Hepatocyte (in vitro differentiated cells): ENCODE measurements at regions not wholly inside any gene's neighbourhood (a gene's known extent, or its start where the extent isn't known, plus 50 kb on each side); places are given as distances from the start of the nearest gene placed in this dataset.
"Not testable (repeated sequence)": the region's sequence is repeated elsewhere in the genome, so short reads cannot be mapped to it uniquely, and the experiment has no call there.

ENCODE experiments used
- DNase-seq: peaks from one replicate; pipeline ENCODE4 v3.0.0-alpha.2; 2016; ENCODE audit warnings: low spot score
- H2AFZ ChIP-seq: fragments of 200-600 bp; sonication (generic); 2 replicates; pipeline ENCODE4 v1.6.0; 2016; ENCODE audit warnings: antibody characterized with exemption, mild to moderate bottlenecking
- H3K27ac ChIP-seq: fragments of 200-600 bp; sonication (generic); 2 replicates; pipeline ENCODE4 v1.5.1; 2016; ENCODE audit warnings: mild to moderate bottlenecking
- H3K27me3 ChIP-seq: fragments of 200-600 bp; sonication (generic); 2 replicates; pipeline ENCODE4 v1.6.1; 2016
- H3K36me3 ChIP-seq: fragments of 200-600 bp; sonication (generic); replicated peaks from 2 replicates; pipeline ENCODE4 v1.5.1; 2016; ENCODE audit warnings: low read depth; ENCODE audit not compliant: insufficient read depth
- H3K4me1 ChIP-seq: fragments of 200-600 bp; sonication (generic); 2 replicates; pipeline ENCODE4 v1.5.1; 2016; ENCODE audit warnings: mild to moderate bottlenecking, moderate library complexity; ENCODE audit not compliant: insufficient read depth
- H3K4me2 ChIP-seq: fragments of 200-600 bp; sonication (generic); 2 replicates; pipeline ENCODE4 v1.6.0; 2016
- H3K4me3 ChIP-seq: fragments of 200-600 bp; sonication (generic); 2 replicates; pipeline ENCODE4 v1.5.1; 2016; ENCODE audit warnings: mild to moderate bottlenecking
- H3K79me2 ChIP-seq: fragments of 200-600 bp; sonication (generic); 2 replicates; pipeline ENCODE4 v1.6.0; 2017; ENCODE audit warnings: mild to moderate bottlenecking
- H3K9me2 ChIP-seq: fragments of 200-600 bp; sonication (generic); replicated peaks from 2 replicates; pipeline ENCODE4 v1.6.0; 2017; ENCODE audit warnings: mild to moderate bottlenecking; ENCODE audit not compliant: insufficient read depth
- H3K9me3 ChIP-seq: fragments of 200-600 bp; sonication (generic); 2 replicates; pipeline ENCODE4 v1.5.1; 2016; ENCODE audit warnings: low read depth, mild to moderate bottlenecking
- H4K20me1 ChIP-seq: fragments of 200-600 bp; sonication (generic); 2 replicates; pipeline ENCODE4 v1.6.0; 2016; ENCODE audit warnings: mild to moderate bottlenecking; ENCODE audit not compliant: insufficient read depth, poor library complexity, severe bottlenecking
- EZH2 ChIP-seq: fragments of 200-600 bp; sonication (generic); IDR thresholded peaks from 2 replicates; pipeline ENCODE4 v1.6.1; 2016; ENCODE audit warnings: antibody characterized with exemption, mild to moderate bottlenecking, borderline replicate concordance
- EZH2phosphoT487 ChIP-seq: fragments of 200-600 bp; sonication (generic); IDR thresholded peaks from one replicate; pipeline ENCODE4 v1.6.1; 2018; ENCODE audit warnings: antibody characterized with exemption, mild to moderate bottlenecking, low read depth, moderate library complexity; ENCODE audit not compliant: unreplicated experiment, severe bottlenecking
- WGBS: methylation state at CpG from one replicate; pipeline ENCODE4 v1.1.6; 2016; ENCODE audit warnings: low lambda C conversion rate; ENCODE audit errors: missing lambda C conversion rate; 5-methylcytosine and 5-hydroxymethylcytosine counted together
- TF ChIP-seq, protein P1 (sequence below): fragments of 200-600 bp; sonication (generic); IDR thresholded peaks from 2 replicates; pipeline ENCODE4 v1.5.1; 2016; ENCODE audit warnings: antibody characterized with exemption, mild to moderate bottlenecking; ENCODE audit not compliant: poor library complexity

DNA sequence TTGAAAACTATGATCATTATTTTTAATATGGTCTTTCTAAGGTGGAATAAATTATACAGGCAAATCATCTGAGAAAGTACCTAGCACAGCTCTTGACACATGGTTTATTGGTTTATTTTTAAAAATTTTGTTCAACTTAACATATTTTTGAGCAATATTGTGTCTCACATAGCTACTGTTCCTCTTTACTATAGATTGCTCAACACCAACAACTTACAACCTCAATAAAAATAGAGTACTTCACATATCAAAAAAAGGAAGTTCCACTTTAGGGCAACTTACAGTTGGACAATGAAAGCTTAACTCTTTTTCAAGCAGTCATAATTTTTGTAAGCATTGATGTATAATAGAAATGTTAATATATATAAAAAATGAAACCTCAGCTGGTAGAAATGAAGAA lies 440.9 kb upstream of the UBE2E3 start:
- Histone ChIP-seq H3K79me2 (no peaks in the 10 kb centered on the region), H2AFZ (no peak overlapping the region), H3K9me2 (no peaks in the 10 kb centered on the region), H3K27ac (no peak overlapping the region), H3K27me3 (no peaks in the 10 kb centered on the region), H3K4me3 (no peak overlapping the region), H3K9me3 (no peaks in the 10 kb centered on the region), H3K4me1 (no peaks in the 10 kb centered on the region), H3K36me3 (no peaks in the 10 kb centered on the region), H4K20me1 (no peaks in the 10 kb centered on the region), H3K4me2 (no peak overlapping the region)
- DNase-seq: no peak
- TF ChIP-seq, protein P1, sequence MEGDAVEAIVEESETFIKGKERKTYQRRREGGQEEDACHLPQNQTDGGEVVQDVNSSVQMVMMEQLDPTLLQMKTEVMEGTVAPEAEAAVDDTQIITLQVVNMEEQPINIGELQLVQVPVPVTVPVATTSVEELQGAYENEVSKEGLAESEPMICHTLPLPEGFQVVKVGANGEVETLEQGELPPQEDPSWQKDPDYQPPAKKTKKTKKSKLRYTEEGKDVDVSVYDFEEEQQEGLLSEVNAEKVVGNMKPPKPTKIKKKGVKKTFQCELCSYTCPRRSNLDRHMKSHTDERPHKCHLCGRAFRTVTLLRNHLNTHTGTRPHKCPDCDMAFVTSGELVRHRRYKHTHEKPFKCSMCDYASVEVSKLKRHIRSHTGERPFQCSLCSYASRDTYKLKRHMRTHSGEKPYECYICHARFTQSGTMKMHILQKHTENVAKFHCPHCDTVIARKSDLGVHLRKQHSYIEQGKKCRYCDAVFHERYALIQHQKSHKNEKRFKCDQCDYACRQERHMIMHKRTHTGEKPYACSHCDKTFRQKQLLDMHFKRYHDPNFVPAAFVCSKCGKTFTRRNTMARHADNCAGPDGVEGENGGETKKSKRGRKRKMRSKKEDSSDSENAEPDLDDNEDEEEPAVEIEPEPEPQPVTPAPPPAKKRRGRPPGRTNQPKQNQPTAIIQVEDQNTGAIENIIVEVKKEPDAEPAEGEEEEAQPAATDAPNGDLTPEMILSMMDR: no peak
- TF ChIP-seq EZH2phosphoT487 (no peak), EZH2 (no peak)

DNA sequence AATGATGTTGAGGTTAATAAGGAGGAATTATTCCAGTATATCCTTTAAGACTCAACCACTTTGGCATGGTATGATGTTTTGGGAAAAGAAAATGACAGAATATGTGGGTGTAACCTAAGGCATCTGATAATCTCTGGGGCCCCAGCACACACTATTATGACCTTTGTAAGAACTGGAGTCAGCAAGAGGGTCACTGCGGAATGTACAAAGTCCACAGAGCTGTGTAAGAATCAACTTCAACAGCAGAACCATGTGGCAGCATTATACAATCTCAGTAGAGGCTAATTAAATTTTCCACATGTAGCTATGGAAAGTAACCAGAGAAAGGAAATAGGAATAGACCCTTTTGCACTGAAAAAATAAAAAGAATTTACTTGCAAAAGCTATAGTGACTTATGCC lies 445.1 kb upstream of the UBE2E3 start:
- no peaks in the 10 kb centered on the region for H3K4me1 ChIP-seq
- TF ChIP-seq EZH2phosphoT487 (no peak), EZH2 (no peak)
- TF ChIP-seq, protein P1: no peak
- H3K9me2 ChIP-seq: no peaks in the 10 kb centered on the region
- no peaks in the 10 kb centered on the region for H4K20me1 ChIP-seq
- no peaks in the 10 kb centered on the region for H3K79me2 ChIP-seq
- H3K4me3 ChIP-seq: no peak overlapping the region
- H3K36me3 ChIP-seq: no peaks in the 10 kb centered on the region
- H3K4me2 ChIP-seq: no peak overlapping the region
- H2AFZ ChIP-seq: no peak overlapping the region
- 94% methylated on average over 1 of the region's 1 CpG for WGBS
- peak; percentile 41 for DNase-seq
- no peaks in the 10 kb centered on the region for H3K9me3 ChIP-seq
- H3K27ac ChIP-seq: peak overlapping the region; percentile 63
- H3K27me3 ChIP-seq: no peaks in the 10 kb centered on the region

DNA sequence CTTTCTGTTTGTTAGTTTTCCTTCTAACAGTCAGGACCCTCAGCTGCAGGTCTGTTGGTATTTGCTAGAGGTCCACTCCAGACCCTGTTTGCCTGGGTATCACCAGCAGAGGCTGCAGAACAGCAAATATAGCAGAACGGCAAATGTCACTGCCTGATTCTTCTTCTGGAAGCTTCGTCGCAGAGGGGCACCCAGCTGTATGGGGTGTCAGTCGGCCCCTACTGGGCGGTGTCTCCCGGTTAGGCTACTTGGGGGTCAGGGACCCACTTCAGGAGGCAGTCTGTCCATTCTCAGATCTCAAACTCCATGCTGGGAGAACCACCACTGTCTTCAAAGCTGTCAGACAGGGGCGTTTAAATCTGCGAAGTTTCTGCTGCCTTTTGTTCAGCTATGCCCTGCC lies 448.6 kb upstream of the UBE2E3 start:
- 93% methylated on average over 8 of the region's 8 CpGs for WGBS
- not testable (repeated sequence) for H3K27ac ChIP-seq

DNA sequence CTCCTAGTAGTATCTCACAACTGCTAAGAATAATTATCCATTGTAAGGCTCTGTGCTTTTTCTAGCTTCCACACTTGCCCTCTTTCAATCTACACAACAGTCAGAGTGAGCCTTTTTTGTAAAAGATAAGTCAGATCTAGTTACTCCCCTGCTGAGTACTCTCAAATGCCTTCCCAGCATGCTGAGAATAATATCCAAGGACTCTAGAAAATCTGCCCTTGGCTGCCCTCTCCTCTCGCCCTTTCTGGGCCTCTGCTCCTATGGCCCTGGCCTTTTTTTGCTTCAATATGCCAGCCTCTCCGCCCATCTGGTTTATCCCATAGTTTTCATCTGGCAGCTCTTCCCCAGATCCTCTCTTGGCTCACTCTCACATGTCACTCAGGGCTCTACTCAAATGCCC lies 455.9 kb upstream of the UBE2E3 start:
- Histone ChIP-seq H3K27ac (no peak overlapping the region), H4K20me1 (no peaks in the 10 kb centered on the region), H3K9me2 (no peaks in the 10 kb centered on the region), H3K4me1 (no peaks in the 10 kb centered on the region), H3K4me2 (no peak overlapping the region), H2AFZ (no peak overlapping the region), H3K27me3 (no peaks in the 10 kb centered on the region), H3K9me3 (no peaks in the 10 kb centered on the region), H3K79me2 (no peaks in the 10 kb centered on the region), H3K36me3 (no peaks in the 10 kb centered on the region), H3K4me3 (no peak overlapping the region)
- TF ChIP-seq, protein P1: no peak
- TF ChIP-seq EZH2phosphoT487 (no peak), EZH2 (no peak)
- DNase-seq: no peak
- 92% methylated on average over 2 of the region's 2 CpGs for WGBS

More for the DNA sequence above, 448.6 kb upstream of the UBE2E3 start:
- not testable (repeated sequence) for DNase-seq, H3K4me3 ChIP-seq, H3K4me2 ChIP-seq, H3K9me3 ChIP-seq, H3K36me3 ChIP-seq, H3K79me2 ChIP-seq, H4K20me1 ChIP-seq, H2AFZ ChIP-seq, H3K9me2 ChIP-seq, H3K27me3 ChIP-seq, H3K4me1 ChIP-seq
